ENCODE measurements at regions not wholly inside any gene's neighbourhood (a gene's known extent, or its start where the extent isn't known, plus 50 kb on each side); places are given as distances from the start of the nearest gene placed in this dataset.
"Not testable (repeated sequence)": the region's sequence is repeated elsewhere in the genome, so short reads cannot be mapped to it uniquely, and the experiment has no call there.

- TF ChIP-seq, protein P1, sequence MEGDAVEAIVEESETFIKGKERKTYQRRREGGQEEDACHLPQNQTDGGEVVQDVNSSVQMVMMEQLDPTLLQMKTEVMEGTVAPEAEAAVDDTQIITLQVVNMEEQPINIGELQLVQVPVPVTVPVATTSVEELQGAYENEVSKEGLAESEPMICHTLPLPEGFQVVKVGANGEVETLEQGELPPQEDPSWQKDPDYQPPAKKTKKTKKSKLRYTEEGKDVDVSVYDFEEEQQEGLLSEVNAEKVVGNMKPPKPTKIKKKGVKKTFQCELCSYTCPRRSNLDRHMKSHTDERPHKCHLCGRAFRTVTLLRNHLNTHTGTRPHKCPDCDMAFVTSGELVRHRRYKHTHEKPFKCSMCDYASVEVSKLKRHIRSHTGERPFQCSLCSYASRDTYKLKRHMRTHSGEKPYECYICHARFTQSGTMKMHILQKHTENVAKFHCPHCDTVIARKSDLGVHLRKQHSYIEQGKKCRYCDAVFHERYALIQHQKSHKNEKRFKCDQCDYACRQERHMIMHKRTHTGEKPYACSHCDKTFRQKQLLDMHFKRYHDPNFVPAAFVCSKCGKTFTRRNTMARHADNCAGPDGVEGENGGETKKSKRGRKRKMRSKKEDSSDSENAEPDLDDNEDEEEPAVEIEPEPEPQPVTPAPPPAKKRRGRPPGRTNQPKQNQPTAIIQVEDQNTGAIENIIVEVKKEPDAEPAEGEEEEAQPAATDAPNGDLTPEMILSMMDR (conservative IDR thresholded peaks at IDR 0.05; ENCODE audit: low read length) = no peak
- H3K4me3 ChIP-seq (ENCODE audit: low read length) = no peak overlapping the region
- no peak for DNase-seq (ENCODE audit: low read depth)
Observed at GRCh38 chr9:108399851-108400250, 455.9 kb downstream of the ACTL7B start.

GRCh38 chr9:108397286-108397685 is 458.5 kb downstream of the ACTL7B start:
- H3K4me3 ChIP-seq (ENCODE audit: low read length) = no peak overlapping the region
- DNase-seq (ENCODE audit: low read depth) = no peak
- TF ChIP-seq, protein P1 (conservative IDR thresholded peaks at IDR 0.05; ENCODE audit: low read length) = no peak

- DNase-seq (ENCODE audit: low read depth) = no peak
- TF ChIP-seq, protein P1 (conservative IDR thresholded peaks at IDR 0.05; ENCODE audit: low read length) = no peak
Observed at GRCh38 chr9:108396611-108397010, 459.2 kb downstream of the ACTL7B start.

GRCh38 chr9:108396193-108396592 is 459.6 kb downstream of the ACTL7B start:
- H3K4me3 ChIP-seq (ENCODE audit: low read length) = no peak overlapping the region
- DNase-seq (ENCODE audit: low read depth) = no peak
- TF ChIP-seq, protein P1 (conservative IDR thresholded peaks at IDR 0.05; ENCODE audit: low read length) = no peak

More at GRCh38 chr9:108396611-108397010, 459.2 kb downstream of the ACTL7B start:
- no peak overlapping the region for H3K4me3 ChIP-seq (ENCODE audit: low read length)

- H3K4me3 ChIP-seq (ENCODE audit: low read length) = no peak overlapping the region
- DNase-seq (ENCODE audit: low read depth) = no peak
- TF ChIP-seq, protein P1 (conservative IDR thresholded peaks at IDR 0.05; ENCODE audit: low read length) = no peak
Observed at GRCh38 chr9:108395421-108395820, 460.4 kb downstream of the ACTL7B start.

GRCh38 chr9:108394726-108395125 is 461.1 kb downstream of the ACTL7B start:
- no peak for DNase-seq (ENCODE audit: low read depth)
- H3K4me3 ChIP-seq (ENCODE audit: low read length) = no peak overlapping the region
- TF ChIP-seq, protein P1 (conservative IDR thresholded peaks at IDR 0.05; ENCODE audit: low read length) = no peak

- H3K4me3 ChIP-seq (ENCODE audit: low read length); DNase-seq (ENCODE audit: low read depth): not testable (repeated sequence)
Observed at GRCh38 chr9:108393481-108394001, 462.2 kb downstream of the ACTL7B start.

GRCh38 chr9:108392877-108393276 is 462.9 kb downstream of the ACTL7B start:
- DNase-seq (ENCODE audit: low read depth) = peak; percentile 24
- H3K4me3 ChIP-seq (ENCODE audit: low read length) = no peak overlapping the region
- TF ChIP-seq, protein P1 (conservative IDR thresholded peaks at IDR 0.05; ENCODE audit: low read length) = no peak

Data from AG10803 (cell line).